HG03097 (cell line): ENCODE measurements at regions not wholly inside any gene's neighbourhood (a gene's known extent, or its start where the extent isn't known, plus 50 kb on each side); places are given as distances from the start of the nearest gene placed in this dataset.

ENCODE experiments used
- ATAC-seq: cut with Tn5 transposase; IDR thresholded peaks from one replicate; pipeline ENCODE4 v1.9.1; 2021; ENCODE audit not compliant: unreplicated experiment, low FRiP score

DNA sequence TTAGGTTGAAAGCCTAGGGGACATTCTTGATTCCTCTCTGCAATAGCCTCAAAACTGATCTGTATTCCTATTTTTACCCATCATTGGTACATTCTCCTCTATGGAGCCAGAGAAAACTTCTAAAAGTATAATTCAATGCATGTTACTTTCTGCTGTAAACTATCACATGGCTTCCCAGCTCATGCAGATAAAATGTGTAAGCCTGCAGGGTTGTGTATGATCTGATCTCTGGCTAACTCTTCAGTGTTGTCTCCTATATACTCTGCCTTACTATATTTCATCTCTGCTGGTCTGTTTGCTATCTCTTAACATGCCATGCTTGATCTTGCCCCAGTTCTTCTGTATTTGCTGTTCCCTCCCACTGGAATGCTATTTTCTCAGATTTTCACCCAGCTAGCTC lies 323.3 kb upstream of the RSPO3 start:
- ATAC-seq, result no peak

DNA sequence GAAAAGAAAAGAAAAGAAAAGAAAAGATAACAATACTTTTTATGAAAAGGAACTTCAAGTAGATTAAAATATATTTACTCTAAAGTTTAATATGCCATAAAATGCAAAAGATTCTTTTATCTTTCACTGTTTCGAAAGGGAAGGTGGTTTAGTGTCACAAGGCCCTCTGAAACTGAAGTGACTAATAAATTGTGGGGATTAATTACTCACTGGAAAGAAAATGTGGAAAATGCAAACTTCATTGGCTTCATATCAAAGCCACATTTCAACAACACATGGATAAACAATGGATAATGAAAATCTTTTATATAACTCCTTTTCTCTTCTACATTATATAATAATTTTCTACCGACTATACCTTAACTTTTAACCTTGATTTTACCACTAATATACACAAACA lies 320.5 kb upstream of the RSPO3 start:
- no peak for ATAC-seq

DNA sequence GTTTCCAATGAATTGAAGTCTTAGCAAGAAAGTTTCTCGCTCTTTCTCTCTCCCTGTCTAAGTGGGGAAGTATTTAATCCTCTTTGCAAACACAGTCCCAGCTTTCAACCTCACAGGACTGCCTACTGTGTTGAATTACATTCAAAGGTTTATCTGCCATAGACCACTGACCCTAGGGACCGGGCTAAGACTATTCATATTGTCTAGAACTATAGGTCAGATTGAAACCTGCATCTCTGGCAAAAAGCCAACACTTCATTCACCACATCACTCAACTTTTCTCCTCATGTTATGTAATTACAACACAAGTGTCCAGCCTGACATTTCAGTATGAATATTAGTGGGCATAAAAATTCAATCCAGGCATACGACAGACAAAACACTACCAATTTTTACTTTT lies 314.7 kb upstream of the RSPO3 start:
- ATAC-seq, result peak; percentile 20

DNA sequence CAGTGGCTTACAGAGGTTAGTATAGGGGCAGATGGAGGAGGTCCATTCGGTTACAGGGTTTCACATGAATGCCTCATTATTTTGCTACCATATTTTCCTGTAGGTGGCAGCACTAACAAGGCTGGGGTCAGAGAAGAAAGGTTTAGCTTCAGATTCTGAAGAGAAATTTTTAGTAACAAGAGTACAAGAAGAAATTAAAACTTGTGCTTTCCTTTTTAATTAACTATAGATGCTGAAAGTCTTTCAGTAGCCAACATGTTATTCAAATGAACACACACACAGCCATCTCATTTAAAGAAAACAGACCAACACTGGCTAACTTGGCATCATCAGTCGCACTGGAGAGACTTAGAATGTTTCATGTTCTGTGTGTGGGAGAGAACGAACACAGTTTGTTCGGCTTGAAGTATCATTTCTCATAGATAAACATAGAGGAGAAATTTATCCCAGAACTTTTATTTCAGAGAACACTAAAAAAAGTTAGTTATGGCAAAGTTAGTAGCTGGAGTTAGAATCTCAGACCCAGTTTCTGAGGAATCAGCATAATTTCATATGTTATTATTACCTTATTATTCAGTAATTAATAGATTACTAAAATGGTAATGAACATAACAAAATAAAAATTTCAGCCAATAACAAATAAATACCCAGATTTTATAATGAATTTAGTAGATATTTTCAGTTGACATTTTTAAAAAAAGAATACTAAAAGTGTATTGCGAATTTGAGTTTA lies 314.0 kb upstream of the RSPO3 start:
- ATAC-seq, result peak; percentile 51

DNA sequence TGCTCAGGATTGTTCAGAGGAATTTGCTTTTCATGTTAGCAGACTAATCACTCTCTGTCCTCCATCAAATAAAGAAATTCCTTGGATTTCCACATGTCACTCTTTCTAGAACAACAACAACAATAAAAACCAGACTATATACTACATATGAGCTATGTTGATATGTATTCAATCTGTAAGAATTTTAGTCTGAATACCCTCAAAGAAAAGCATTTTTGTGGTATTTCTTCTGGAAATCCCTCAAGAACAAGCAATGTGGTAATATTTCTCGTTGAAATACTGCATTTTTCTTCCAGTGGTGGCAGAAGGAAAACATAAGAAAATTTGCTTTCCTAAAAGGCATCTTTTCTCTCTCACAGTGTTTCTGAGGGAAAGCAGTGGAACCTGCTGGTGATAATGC lies 312.6 kb upstream of the RSPO3 start:
- ATAC-seq, result no peak

DNA sequence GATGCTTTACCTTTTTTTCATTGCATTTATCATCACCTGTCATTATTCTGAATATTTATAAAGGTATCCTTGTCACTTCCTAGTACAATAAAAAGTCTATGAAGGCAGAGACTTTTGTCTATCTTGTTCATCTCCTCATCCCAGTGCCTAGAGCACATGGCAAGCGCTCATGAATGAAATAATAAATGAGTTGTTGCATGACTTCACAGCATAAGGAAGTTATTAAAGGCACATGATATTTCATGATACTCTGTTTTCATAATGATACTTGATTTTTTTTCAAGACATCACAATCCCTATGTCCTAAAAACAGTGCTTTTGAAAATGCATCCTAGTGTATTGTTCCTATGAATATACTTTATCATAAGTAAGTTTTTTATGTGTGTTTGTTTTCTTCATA lies 310.6 kb upstream of the RSPO3 start:
- ATAC-seq, result no peak

DNA sequence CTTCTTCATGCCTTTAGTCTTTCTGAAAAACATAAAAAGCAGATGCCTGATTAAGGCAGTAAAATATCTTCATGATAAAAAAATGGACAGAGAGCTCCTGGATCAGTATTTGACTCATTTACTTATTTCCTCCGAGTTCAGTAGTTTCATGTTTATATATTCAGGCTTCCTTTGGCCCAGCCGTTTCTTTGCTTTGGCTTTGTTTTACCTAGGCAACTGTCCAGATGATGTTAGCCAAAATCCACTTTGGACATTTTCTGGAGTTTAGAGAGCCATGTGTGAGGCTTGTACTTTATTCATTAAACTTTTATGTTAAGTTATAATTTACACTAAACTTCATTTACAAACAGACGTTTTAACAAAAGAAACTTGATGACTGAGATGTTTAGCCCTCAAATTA lies 307.1 kb upstream of the RSPO3 start:
- ATAC-seq, result no peak

DNA sequence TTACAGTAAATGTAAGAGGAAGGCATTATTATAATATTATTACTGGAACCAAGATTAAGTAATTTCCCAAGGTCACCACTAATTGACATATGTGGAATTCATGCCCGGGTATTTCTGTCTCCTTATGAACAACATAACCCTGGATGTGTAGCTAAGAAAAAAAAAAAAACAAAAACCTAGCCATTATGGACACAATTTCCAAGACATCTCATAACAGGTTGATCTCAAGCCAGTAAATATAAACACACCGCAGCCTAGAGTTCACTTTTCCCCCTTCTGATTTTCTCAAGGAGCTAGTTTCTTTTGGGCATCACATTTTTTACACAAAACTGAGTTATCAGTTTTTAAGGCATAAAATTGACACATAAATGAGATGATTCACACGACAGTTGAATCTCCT lies 306.5 kb upstream of the RSPO3 start:
- ATAC-seq, result no peak

DNA sequence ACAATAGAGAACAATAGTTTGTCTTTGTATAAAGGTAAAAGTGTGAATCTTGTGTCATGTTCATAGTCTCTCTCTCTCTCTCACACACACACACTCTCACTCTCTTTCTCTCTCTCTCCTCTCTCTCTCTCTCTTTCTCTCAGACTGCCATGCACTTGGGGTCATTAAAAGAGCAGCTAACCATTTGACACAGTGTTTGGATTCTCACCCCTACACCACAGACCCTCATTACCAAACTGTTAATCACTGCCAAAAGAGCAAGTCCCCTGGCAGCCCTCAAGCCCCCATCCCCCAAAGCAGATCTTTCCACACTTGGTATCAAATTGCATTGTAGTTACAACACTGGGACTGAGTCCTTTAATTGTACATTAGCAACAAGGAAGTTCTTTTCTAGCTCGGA lies 305.8 kb upstream of the RSPO3 start:
- ATAC-seq, result no peak

DNA sequence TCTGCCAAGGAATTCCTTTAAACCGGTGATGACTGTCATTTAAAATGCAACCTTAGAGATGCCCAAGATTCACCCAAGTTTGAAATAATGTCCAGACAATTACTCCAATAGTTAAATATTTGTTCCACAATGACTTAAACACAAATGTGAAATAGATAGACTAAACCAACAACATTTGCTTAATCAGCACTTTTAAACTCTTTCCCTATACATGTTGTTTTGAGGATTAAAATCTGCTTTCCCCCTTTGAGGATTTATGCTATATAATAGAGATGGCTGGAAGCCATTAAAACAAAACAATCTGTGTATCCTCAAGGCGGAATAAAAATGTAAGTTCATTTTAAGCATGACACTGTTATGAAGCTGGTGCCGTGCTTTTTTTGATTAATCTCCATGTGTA lies 297.8 kb upstream of the RSPO3 start:
- no peak for ATAC-seq

DNA sequence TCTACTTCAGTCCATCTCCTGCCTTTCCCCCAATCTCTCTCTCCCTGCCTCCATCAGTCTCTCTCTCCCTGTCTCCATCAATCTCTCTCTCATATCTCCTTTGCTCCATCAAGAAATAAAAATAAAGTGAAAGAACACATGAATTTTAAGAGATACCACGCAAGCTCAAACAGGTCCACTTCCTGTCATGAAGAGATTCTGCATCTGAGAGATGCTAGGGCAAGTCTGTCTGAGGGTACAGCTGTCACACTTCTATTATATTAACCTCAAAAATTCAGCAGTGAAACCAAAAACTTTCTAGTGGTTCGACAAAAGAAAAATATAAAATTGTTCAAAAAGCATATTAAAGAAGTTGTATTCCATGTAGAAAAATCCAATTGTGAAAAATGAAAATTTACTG lies 296.8 kb upstream of the RSPO3 start:
- ATAC-seq, result no peak

DNA sequence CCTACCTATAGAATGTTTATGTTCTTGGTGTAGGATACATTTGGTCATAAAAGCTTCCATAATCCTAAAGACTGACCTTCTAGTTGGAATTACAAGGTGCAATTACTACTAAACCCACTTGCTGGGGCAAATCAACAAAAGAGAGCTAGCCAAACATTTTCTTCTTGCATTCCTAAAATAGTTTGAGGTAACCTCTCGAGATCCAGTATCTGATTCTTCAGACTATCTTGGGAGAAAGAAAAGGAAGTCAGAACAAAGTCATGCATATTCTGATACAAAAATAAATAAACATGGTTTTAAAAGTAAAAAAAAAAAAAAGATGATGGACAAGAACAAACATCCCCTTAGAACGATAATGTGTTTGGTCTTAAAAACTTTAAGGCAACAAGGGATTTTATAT lies 294.2 kb upstream of the RSPO3 start:
- no peak for ATAC-seq

DNA sequence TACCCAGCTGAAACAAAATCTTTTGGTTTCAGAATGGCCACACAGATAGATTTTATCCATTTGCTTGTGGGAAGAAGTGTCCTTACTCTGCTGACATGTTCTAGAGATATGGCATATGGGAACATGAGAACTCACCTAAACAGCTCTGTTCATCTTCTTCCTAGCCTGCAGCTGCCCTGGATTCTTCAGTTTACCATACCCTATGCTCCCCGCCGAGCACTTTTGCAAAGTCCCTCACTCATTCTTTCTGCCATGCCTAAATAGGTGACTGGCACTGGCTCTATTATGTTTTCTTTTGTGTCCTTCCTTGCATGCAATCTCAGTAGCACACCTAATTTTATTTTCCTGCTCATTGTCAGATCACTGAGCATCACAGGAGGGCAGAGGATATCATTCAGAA lies 293.7 kb upstream of the RSPO3 start:
- ATAC-seq, result no peak

DNA sequence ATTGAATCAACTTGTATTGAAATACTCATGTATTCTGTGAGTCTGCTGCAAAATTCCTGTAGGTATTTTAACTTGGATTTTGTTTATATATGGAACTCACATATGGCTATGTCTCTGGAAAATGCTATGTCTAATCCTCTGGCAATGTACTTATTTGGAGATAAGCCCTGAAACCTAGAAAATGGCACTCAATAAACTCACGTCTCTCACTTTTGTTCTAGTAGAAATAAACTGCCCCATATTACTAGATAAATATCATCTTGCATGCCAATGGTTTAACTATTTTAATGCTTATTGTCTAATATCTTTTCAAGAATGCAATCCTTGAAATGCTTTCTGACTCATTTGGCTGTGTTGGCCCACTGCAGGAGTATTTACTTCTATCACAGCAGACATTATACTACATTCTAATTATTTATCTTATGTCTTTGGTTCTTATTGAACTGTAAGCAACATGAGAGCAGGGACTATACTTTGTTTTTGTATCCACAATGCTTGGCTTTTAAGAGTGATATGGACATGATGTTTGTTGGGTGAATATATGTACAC lies 292.2 kb upstream of the RSPO3 start:
- no peak for ATAC-seq

DNA sequence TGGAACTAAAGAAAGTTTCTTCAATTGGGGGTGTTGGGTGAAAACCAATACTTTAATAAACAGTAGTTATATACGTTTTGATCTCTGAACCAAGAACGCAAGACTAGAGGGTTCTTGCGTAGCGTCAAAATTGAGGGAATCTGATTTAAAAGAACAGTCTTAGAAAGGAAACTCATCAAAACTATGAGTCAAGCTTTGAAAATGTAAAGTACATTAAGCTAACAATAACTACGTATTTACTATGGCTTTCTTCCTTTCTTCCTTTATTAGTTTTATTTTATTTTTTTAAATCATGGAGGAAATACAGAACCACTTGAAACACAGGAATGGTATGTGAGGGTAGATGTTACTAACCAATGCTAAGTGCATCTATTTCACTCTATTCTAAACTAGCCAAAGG lies 287.0 kb upstream of the RSPO3 start:
- no peak for ATAC-seq

DNA sequence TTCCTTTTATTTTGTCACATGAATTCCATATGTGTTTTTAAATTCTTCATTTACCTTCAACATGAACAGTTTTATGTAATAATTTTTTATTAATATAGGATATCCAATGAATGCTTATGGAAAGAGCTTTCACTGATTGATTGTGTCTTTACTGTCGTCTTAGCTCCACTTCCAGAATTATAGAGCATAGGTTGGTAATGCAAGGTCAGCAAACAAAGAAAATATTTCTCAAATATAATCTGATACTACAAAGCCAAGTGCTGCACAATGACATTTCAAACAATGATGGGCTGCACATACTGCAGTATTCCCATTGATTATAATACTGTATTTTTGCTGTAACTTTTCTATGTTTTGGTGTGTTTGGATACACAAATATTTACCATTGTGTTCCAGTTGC lies 275.7 kb upstream of the RSPO3 start:
- no peak for ATAC-seq

DNA sequence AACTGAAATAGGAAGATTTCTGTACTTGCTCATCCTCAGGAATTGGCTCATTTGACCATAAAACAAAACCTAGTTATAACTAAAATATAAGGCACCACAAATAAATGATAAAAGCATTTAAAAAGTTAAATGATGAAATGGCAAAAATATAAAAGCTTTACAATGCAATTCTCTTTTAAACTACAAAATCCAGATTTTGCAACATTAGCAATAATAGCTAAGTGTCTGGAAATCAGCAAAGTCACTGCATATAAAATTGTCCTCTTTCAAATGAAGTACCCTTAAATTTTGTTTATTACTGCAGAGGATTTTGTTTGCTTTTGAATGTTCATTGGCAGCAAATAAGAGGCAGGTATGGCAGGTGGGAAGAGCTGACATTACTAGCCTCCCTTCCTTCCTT lies 270.4 kb upstream of the RSPO3 start:
- ATAC-seq, result no peak

DNA sequence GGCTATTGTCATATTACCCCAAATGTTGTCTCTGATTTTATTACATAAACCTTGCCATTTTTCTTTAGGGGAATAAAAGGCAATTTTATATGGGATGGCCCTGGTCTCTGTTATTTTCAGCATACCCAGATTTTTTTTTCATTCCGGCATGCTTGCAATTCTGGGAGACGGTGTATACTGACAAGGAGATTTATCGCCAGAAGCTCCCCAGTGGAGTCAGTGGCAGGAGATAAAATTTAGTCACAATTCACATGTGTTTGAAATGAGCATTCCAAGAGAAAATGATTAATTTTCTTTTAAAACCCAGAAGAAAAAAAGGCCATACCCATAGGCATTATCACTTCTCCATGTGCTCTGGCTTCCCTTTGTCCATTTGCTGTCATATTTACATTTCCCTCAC lies 250.8 kb upstream of the RSPO3 start:
- no peak for ATAC-seq

DNA sequence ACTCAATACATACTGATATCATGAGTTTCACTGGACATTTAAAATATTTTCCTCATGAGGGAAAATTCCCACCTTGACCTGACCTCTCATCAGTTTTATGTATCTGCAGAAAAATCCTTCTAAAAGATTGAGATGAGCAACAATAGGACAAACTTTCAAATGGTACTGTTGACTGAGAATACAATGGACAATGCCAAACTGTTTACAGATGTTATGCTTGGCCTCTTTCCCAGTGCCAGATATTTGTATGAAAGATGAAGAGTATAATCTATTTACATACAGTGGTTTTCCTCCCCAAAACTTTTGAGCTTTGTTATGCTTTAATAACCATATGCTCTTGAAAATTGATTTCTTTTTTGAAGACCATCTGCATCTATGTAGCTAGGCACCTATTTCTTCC lies 245.1 kb upstream of the RSPO3 start:
- ATAC-seq, result no peak

DNA sequence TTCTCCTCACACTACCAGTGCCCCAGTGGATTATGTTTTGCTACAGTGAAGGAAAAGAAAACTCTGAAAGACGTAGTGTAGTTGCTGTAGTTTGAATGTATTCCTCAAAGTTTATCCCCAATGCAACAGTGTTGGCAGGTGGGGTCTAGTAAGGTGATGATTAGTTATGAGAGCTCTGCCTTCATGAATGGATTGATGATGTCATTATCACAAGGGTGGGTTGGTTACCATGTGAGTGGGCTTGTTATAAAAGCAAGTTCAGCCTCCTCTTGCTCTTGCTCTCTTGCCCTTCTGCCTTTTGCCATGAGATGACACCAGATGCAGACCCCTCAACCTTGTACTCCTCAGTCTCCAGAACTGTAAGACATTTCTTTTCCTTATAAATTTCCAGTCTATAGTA lies 244.7 kb upstream of the RSPO3 start:
- ATAC-seq, result no peak

DNA sequence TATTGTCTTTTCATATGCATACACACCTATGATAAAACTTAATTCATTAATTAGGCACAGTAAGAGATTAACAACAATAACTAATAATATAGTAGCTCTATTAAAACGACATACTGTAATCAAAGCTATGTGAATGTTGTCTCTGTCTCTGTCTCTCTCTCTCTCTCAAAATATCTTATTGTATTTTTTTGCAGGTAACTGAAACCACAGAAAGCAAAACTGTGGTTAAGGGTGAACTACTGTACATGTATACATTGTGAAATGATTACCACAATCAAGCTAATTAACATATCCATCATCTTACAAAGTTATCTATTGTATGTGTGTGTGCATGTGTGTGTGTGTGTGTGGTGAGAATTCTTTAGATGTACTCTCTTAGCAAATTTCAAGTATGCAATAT lies 242.0 kb upstream of the RSPO3 start:
- no peak for ATAC-seq

DNA sequence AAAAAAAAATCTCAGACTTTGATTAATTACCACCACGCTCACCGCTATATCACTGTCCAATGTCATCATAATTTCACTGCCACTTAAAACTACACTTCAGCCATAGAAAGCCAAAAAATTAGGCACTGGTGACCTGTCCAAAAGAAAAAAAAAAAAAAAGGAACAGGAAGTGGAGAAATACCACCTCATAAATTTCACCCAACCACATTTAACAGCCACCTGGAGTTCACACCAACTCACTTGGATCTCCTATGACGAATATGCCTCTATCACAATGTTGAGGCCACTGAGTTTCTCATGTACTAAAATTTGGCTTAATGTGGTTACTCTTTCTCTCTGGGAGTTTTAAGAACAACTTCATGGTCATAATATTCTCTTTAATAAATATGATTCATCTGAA lies 237.5 kb upstream of the RSPO3 start:
- ATAC-seq, result no peak

DNA sequence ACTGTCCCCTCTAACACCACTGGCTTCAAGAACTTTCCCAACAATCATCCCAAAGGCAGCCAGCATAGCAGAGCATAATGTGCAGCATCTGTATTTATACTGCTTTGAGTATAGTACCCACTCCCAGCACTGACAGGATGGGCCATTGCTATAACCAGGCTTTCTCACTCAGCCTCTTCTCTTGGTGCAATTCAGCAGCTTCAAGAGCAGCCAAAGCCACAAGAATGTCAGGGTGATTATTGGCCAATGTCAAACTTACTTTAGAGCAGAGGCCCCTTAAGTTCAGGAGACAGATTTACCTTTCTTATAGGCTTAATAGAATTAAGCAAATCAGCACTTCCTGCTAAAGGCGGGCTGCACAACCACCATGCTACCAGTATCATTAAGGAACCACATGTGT lies 232.4 kb upstream of the RSPO3 start:
- no peak for ATAC-seq
